HEK293T (cell line): ENCODE measurements at regions not wholly inside any gene's neighbourhood (a gene's known extent, or its start where the extent isn't known, plus 50 kb on each side); places are given as distances from the start of the nearest gene placed in this dataset.

ENCODE experiments used
- FOXM1 ChIP-seq: fragments of 450-650 bp; IDR thresholded peaks from 2 replicates; pipeline ENCODE4 v1.6.1; 2017; ENCODE audit warnings: mild to moderate bottlenecking, borderline replicate concordance
- PKNOX1 ChIP-seq: fragments of 450-650 bp; IDR thresholded peaks from 2 replicates; pipeline ENCODE4 v1.6.1; 2016

GRCh38 chr14:106846218-106846617, 1319.8 kb downstream of the TMEM121 start:
- no peak for TF ChIP-seq PKNOX1
- TF ChIP-seq FOXM1 = no peak
